Gastrocnemius medialis (tissue), 4 donors: ENCODE measurements at regions not wholly inside any gene's neighbourhood (a gene's known extent, or its start where the extent isn't known, plus 50 kb on each side); places are given as distances from the start of the nearest gene placed in this dataset.

ENCODE experiments used
- CTCF ChIP-seq, 5 experiments: fragments of 450-650 bp in 3 of 5; fragments of 200-600 bp in 2 of 5; sonication (generic) in 2 of 5; IDR thresholded peaks in 4 of 5; conservative IDR thresholded peaks in 1 of 5; 1 replicate in 4 of 5; 2 replicates in 1 of 5; pipeline ENCODE4 v1.5.1; 2016 to 2019; ENCODE audit warnings: antibody characterized with exemption in 5 of 5, mild to moderate bottlenecking in 3 of 5, moderate library complexity in 3 of 5
- POLR2A ChIP-seq, 2 donors: fragments of 450-650 bp; IDR thresholded peaks; one replicate each; pipeline ENCODE4 v1.6.1; 2017; ENCODE audit warnings: antibody characterized with exemption in 2 of 2, mild to moderate bottlenecking in 2 of 2, moderate library complexity in 2 of 2

DNA sequence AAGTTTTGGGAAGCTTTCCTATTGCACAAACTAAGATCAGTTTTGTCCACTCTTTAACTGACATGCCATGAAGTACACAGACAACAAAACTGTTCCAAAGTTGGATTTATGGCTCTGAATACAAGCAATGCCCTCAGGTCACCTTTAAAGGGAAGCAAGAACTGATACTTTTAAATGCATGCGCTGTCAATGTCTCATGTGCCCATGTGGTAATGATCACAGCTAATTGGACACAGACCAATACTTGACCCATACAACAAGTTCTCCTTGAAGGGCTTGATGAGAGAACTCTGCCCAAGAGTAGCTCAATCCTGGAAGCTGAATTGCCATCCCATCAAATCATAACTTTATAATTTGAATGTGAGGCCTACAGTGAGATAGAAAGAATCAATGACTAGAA lies 624.9 kb downstream of the ETS1 start:
- TF ChIP-seq CTCF (IDR thresholded peaks at IDR 0.05 in 4 of 5, conservative IDR thresholded peaks at IDR 0.05 in 1 of 5) (no peak), POLR2A (IDR thresholded peaks at IDR 0.05) (no peak)
